Testis (tissue), 2 donors: ENCODE measurements at regions not wholly inside any gene's neighbourhood (a gene's known extent, or its start where the extent isn't known, plus 50 kb on each side); places are given as distances from the start of the nearest gene placed in this dataset.

Source experiments
- POLR2A ChIP-seq: fragments of 450-650 bp; IDR thresholded peaks from one replicate; pipeline ENCODE4 v1.6.1; 2017; ENCODE audit warnings: antibody characterized with exemption, mild to moderate bottlenecking, moderate library complexity
- TF ChIP-seq, protein P1 (sequence below), 3 experiments: fragments of 450-650 bp in 2 of 3; fragments of 200-600 bp in 1 of 3; sonication (generic) in 1 of 3; IDR thresholded peaks; one replicate each; pipeline ENCODE4 v1.5.1; 2016 to 2019; ENCODE audit warnings: antibody characterized with exemption in 3 of 3, mild to moderate bottlenecking in 2 of 3, moderate library complexity in 1 of 3

DNA sequence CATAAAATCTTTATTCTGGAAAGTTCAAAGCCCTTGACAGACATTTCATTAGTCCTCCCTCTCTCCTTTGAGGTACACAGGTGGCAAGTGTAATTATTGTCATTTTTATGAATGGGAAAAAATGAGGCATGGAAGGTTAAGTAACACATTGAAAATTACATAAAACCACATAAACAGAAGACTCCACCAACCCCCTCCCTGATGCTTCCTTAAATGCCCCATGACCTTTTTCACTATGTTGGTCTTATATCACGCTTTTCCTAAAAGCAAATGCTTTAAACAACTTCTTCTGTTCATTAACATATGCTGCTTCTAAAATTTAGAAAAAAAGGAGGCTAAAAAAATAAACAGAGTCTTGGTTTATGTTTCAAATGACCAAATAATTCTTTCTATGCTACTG, 648.4 kb downstream of the PTPRC start:
- TF ChIP-seq POLR2A, result no peak
- TF ChIP-seq, protein P1, sequence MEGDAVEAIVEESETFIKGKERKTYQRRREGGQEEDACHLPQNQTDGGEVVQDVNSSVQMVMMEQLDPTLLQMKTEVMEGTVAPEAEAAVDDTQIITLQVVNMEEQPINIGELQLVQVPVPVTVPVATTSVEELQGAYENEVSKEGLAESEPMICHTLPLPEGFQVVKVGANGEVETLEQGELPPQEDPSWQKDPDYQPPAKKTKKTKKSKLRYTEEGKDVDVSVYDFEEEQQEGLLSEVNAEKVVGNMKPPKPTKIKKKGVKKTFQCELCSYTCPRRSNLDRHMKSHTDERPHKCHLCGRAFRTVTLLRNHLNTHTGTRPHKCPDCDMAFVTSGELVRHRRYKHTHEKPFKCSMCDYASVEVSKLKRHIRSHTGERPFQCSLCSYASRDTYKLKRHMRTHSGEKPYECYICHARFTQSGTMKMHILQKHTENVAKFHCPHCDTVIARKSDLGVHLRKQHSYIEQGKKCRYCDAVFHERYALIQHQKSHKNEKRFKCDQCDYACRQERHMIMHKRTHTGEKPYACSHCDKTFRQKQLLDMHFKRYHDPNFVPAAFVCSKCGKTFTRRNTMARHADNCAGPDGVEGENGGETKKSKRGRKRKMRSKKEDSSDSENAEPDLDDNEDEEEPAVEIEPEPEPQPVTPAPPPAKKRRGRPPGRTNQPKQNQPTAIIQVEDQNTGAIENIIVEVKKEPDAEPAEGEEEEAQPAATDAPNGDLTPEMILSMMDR (IDR thresholded peaks at IDR 0.05), result no peak
